CD4-positive, alpha-beta T cell treated with Interleukin-17A for 4 hours (primary cell): ENCODE measurements at regions not wholly inside any gene's neighbourhood (a gene's known extent, or its start where the extent isn't known, plus 50 kb on each side); places are given as distances from the start of the nearest gene placed in this dataset.
"Not testable (repeated sequence)": the region's sequence is repeated elsewhere in the genome, so short reads cannot be mapped to it uniquely, and the experiment has no call there.

Experiments
- DNase-seq: peaks from one replicate; pipeline ENCODE4 v3.0.0-alpha.2; 2020; ENCODE audit warnings: mixed read lengths

DNA sequence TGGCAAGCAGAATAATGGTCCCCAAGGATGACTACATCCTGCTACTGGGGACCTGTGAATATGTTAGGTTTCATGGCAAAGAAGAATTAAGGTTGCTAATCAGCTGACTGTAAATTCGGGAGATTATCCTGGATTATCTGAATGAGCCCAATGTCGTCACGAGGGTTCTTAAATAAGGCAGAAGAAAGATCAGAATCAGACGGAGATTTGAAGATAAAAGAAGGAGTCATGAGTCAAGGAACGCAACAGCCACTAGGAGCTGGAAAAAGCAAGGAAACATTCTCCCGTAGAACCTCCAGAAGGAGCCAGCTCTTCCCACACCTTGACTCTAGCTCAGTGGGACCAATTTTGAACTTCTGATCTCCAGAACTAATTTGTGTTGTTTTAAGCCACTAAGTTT, 82.9 kb upstream of the APBB1IP start:
- no peak for DNase-seq

GRCh38 chr10:26357203-26357602, 80.9 kb upstream of the APBB1IP start:
- no peak for DNase-seq

DNA sequence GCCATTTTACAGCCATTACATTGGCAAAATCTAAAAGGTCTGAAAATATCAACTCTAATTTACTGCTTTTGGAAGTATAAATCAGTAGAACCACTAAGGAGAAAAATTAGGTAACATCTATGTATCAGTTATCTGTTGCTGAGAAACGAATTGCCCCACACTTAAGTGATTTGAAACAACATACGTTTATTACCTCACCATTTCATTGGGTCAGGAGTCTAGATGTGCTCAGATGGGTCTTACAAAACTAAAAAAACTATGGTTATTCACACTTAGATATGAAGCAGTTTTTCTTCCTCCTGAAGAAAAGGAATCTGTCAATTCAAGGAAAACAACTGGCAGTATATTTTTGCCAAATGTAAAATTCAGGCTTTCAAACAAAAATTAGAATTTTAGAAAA, 80.1 kb upstream of the APBB1IP start:
- no peak for DNase-seq

DNA sequence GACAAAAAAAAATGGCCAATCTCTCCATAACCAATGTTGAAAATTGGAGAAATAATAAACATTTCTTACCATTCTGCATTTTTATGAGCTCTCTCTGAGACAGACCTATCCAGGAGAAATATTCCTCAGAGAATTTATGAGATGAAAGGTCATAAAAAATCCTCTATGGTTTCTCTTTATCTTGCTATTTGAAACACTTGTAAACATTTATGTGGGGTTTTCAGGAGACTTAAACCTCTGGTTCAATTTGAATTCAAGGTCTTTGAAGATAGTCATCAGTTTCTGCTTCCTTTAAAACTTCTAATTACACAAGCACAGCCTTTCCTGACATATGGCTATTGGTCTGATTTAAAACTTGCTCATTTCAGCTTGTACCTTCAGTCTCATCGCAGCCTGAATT, 78.5 kb upstream of the APBB1IP start:
- DNase-seq: no peak

DNA sequence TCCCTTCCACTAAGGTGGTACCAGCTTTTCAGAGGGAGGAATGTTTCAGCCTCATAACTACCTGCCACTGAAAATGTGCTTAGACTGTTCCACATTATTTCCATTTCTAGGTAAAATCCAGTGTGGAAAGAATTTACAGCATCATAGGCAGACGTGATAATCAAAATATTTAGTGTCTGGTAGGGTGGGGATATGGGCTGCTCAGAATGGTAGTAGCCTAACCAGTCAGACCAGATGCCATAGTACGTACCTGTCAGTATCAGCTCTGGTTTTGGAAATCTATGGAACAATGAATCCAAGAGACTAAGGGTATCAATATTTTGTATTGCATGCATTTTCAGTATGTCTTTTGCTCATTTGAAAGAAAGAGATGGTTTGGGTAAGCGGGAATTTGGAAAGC, 76.8 kb upstream of the APBB1IP start:
- DNase-seq: no peak

- no peak for DNase-seq
Observed at GRCh38 chr10:26361971-26362370, 76.2 kb upstream of the APBB1IP start.

DNA sequence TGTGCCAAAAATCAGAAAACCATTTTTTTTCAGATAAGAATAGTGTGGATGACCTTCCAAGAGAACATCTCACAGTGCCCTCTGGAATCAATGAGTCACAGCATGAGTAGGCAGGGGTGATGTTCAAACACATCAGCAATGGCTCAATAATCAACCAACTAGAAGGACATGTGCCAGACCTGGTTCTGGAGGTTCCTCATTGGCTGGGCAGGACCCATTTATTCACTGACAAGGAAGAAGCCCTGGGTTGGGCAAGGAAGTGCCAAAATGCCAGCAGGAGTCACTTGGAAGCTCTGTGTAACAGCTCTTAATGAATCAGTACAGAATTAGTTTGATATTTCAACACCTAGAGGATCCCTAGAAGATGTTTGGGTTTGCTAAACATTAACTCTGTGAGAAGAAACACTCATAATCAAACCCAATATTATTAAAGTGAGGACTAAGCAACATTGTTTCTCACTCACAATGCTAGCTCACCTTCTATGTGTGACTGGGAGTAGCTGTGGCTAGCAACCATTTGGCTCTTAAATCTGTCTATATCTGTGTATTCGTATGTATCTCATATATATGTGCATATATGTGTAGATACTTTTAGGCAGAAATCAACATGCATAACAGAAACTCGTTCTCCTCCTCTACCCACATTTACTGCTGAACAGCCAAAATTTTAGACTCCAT, 72.3 kb upstream of the APBB1IP start:
- DNase-seq: no peak

DNA sequence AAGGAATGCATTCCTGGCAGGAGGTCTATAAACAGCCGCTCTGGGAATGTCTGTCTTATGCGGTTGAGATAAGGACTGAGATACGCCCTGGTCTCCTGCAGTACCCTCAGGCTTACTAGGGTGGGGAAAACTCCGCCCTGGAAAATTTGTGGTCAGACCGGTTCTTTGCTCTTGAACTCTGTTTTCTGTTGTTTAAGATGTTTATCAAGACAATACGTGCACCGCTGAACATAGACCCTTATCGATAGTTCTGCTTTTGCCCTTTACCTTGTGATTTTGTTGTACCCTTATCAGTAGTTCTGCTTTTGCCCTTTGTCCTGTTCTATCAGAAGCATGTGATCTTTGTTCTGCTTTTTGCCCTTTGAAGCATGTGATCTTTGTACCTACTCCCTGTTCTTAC, 71.1 kb upstream of the APBB1IP start:
- DNase-seq: not testable (repeated sequence)

GRCh38 chr10:26367771-26368170, 70.4 kb upstream of the APBB1IP start:
- peak; percentile 55 for DNase-seq

GRCh38 chr10:26368463-26368862, 69.7 kb upstream of the APBB1IP start:
- DNase-seq: no peak

- DNase-seq: no peak
Observed at GRCh38 chr10:26372513-26373354, 65.4 kb upstream of the APBB1IP start.

DNA sequence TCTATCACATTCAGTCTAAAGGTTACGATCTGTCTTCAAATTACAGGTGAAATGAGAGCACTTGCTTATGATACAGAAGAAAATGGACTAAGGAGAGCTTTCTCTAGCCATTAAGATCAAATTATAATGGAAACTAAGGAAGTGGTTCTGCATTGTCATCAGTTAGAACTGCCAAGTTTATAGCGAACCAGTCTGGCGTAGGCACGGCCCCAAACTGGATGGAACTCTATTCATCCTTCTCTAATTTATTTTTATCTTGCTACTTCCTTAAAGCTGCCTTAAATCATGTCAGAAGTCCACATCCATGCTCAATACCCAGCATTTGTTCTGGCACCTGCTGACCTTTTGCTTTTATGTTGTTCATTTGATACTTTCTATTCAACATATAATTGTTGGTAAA, 63.7 kb upstream of the APBB1IP start:
- no peak for DNase-seq

DNA sequence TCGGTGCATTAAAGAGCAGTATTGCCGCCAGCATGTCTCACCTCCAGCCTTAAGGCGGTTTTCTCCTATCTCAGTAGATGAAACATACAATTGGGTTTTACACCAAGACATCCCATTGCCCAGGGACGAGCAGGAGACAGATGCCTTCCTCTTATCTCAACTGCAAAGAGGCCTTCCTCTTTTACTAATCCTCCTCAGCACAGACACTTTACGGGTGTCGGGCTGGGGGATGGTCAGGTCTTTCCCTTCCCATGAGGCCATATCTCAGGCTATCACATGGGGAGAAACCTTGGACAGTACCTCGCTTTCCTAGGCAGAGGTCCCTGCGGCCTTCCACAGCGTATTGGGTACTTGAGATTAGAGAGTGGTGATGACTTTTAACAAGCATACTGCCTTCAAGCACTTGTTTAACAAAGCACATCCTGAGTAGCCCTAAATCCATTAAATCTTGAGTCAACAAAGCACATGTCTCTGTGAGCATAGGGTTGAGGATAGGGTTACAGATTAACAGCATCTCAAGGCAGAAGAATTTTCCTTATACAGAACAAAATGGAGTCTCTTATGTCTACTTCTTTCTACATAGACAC, 60.8 kb upstream of the APBB1IP start:
- DNase-seq: not testable (repeated sequence)

DNA sequence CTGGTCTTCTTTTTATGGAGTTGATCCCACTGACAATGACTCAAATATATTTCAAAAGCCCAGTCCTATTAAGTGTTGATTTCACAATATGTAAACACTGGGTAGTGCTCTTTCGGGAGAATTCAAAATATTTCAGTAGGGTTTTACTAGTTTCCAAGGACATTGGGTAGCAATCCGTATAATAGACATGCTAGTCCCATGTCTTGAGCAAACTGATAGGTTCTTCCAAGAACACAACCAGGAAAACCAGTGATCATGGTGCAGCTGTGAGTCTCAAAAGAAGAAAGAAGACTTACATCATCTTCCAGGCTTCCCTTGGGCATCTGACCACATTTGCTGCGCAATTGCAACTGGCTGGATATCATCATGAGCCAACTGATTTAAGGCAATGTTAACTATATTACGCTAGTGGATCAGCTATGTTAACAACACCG, 59.3 kb upstream of the APBB1IP start:
- DNase-seq: no peak

- DNase-seq: no peak
Observed at GRCh38 chr10:26380815-26381214, 57.3 kb upstream of the APBB1IP start.

- DNase-seq: no peak
Observed at GRCh38 chr10:26381986-26382385, 56.2 kb upstream of the APBB1IP start.

GRCh38 chr10:26384600-26384999, 53.5 kb upstream of the APBB1IP start:
- no peak for DNase-seq

GRCh38 chr10:26385443-26385842, 52.7 kb upstream of the APBB1IP start:
- DNase-seq: no peak

- no peak for DNase-seq
Observed at GRCh38 chr10:26386781-26387180, 51.4 kb upstream of the APBB1IP start.
